ENCODE measurements at regions not wholly inside any gene's neighbourhood (a gene's known extent, or its start where the extent isn't known, plus 50 kb on each side); places are given as distances from the start of the nearest gene placed in this dataset.

DNA sequence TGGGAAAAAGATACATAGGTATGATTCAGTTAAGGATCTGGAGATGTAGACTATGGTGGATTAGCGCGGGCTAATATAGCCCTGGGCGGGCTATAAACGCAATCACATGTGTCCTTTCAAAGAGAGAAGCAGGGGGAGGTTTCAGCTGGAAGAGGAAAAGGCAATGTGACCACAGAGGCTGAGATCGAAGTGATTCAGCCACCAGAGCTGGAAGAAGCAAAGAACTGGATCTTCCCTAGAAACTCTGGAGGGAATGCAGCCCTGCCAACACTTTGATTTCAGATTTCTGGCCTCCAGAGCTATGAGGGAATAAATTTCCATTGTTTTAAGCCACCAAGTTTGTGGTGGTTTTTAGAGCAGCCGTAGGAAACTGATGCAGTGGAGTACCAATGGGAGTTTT lies 81.5 kb upstream of the NHSL1 start:
- Histone ChIP-seq H3K79me2 (ENCODE audit: insufficient read depth, low read length) (no peaks in the 10 kb centered on the region), H3K4me3 (ENCODE audit: low read depth in 1 of 2, low read length in 2 of 2) (no peak overlapping the region), H3K27me3 (ENCODE audit: insufficient read depth, low read length, poor library complexity) (peaks cover 5% of the 10 kb centered on the region), H3K9ac (ENCODE audit: low read depth, low read length) (no peak overlapping the region), H3K9me3 (ENCODE audit: insufficient read depth, low read length, severe bottlenecking) (no peaks in the 10 kb centered on the region), H2AFZ (ENCODE audit: low read depth, low read length) (no peak overlapping the region), H4K20me1 (ENCODE audit: insufficient read depth, low read length) (no peaks in the 10 kb centered on the region), H3K36me3 (ENCODE audit: insufficient read depth, low read length) (no peaks in the 10 kb centered on the region), H3K4me1 (ENCODE audit: insufficient read depth, low read length) (peaks cover 2% of the 10 kb centered on the region; the same call in 1 of the 2 replicates), H3K4me2 (ENCODE audit: insufficient read depth, low read length) (no peak overlapping the region), H3K27ac (ENCODE audit: low read length) (no peak overlapping the region)
- TF ChIP-seq CTCF (IDR thresholded peaks at IDR 0.05; ENCODE audit: borderline replicate concordance, extremely low read depth, low read length, poor library complexity, severe bottlenecking) (no peak), EZH2 (IDR thresholded peaks at IDR 0.05; ENCODE audit: borderline replicate concordance, low read depth, low read length, severe bottlenecking) (no peak)
- no peak for DNase-seq
- no peak for ATAC-seq (ENCODE audit: insufficient read depth, low read depth)

DNA sequence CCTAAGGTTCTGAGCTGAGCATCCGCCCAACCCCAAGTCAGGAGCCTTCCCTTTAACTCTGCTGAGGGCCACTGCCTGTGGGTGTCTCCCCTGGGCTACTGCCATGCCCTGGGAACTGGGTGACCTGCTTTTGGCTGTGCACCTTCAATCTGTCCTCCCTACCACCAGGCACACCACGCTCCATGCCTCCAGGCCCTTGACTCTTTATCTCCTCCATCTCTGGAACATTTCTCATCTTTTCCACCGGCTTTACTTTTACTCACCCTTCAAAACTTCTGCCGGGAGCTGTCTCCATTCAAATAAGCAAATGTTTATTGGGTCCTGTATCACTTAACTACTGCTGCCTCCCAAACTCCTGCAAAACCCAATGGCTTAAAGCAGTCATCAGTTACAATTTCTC lies 83.3 kb upstream of the NHSL1 start:
- Histone ChIP-seq H3K4me1 (ENCODE audit: insufficient read depth, low read length) (no peaks in the 10 kb centered on the region), H3K27me3 (ENCODE audit: insufficient read depth, low read length, poor library complexity) (peaks cover 5% of the 10 kb centered on the region), H2AFZ (ENCODE audit: low read depth, low read length) (no peak overlapping the region), H3K9me3 (ENCODE audit: insufficient read depth, low read length, severe bottlenecking) (no peaks in the 10 kb centered on the region), H3K36me3 (ENCODE audit: insufficient read depth, low read length) (no peaks in the 10 kb centered on the region), H3K9ac (ENCODE audit: low read depth, low read length) (no peak overlapping the region), H3K4me3 (ENCODE audit: low read depth in 1 of 2, low read length in 2 of 2) (no peak overlapping the region), H4K20me1 (ENCODE audit: insufficient read depth, low read length) (no peaks in the 10 kb centered on the region), H3K79me2 (ENCODE audit: insufficient read depth, low read length) (no peaks in the 10 kb centered on the region), H3K4me2 (ENCODE audit: insufficient read depth, low read length) (no peak overlapping the region), H3K27ac (ENCODE audit: low read length) (no peak overlapping the region)
- no peak for DNase-seq
- TF ChIP-seq CTCF (IDR thresholded peaks at IDR 0.05; ENCODE audit: borderline replicate concordance, extremely low read depth, low read length, poor library complexity, severe bottlenecking) (no peak), EZH2 (IDR thresholded peaks at IDR 0.05; ENCODE audit: borderline replicate concordance, low read depth, low read length, severe bottlenecking) (no peak)
- ATAC-seq (ENCODE audit: insufficient read depth, low read depth): no peak

- H3K27ac ChIP-seq (ENCODE audit: low read length): no peak overlapping the region
- H3K36me3 ChIP-seq (ENCODE audit: insufficient read depth, low read length): no peaks in the 10 kb centered on the region
- no peak overlapping the region for H3K4me3 ChIP-seq (ENCODE audit: low read depth in 1 of 2, low read length in 2 of 2)
- ATAC-seq (ENCODE audit: insufficient read depth, low read depth) (no peak), DNase-seq (no peak)
- H4K20me1 ChIP-seq (ENCODE audit: insufficient read depth, low read length): no peaks in the 10 kb centered on the region
- no peak overlapping the region for H2AFZ ChIP-seq (ENCODE audit: low read depth, low read length)
- H3K4me1 ChIP-seq (ENCODE audit: insufficient read depth, low read length): no peaks in the 10 kb centered on the region; the same call in 1 of the 2 replicates
- no peaks in the 10 kb centered on the region for H3K9me3 ChIP-seq (ENCODE audit: insufficient read depth, low read length, severe bottlenecking)
- TF ChIP-seq CTCF (IDR thresholded peaks at IDR 0.05; ENCODE audit: borderline replicate concordance, extremely low read depth, low read length, poor library complexity, severe bottlenecking): no peak
- TF ChIP-seq EZH2 (IDR thresholded peaks at IDR 0.05; ENCODE audit: borderline replicate concordance, low read depth, low read length, severe bottlenecking): no peak
- no peaks in the 10 kb centered on the region for H3K79me2 ChIP-seq (ENCODE audit: insufficient read depth, low read length)
- H3K9ac ChIP-seq (ENCODE audit: low read depth, low read length): no peak overlapping the region
- no peak overlapping the region for H3K4me2 ChIP-seq (ENCODE audit: insufficient read depth, low read length)
- no peaks in the 10 kb centered on the region for H3K27me3 ChIP-seq (ENCODE audit: insufficient read depth, low read length, poor library complexity)
Measured at GRCh38 chr6:138586638-138587037, 87.3 kb upstream of the NHSL1 start.

Measured in DND-41 (cell line).